H9 (cell line): ENCODE measurements at regions not wholly inside any gene's neighbourhood (a gene's known extent, or its start where the extent isn't known, plus 50 kb on each side); places are given as distances from the start of the nearest gene placed in this dataset.

Experiments used
- DNase-seq: peaks from one replicate; pipeline ENCODE4 v3.0.0-alpha.2; 2017
- H2AFZ ChIP-seq: one replicate; pipeline ENCODE4 v1.6.1; 2013; ENCODE audit warnings: mild to moderate bottlenecking, low read length, control low read depth, moderate library complexity
- H2AK5ac ChIP-seq: 2 replicates; pipeline ENCODE4 v1.6.1; 2013; ENCODE audit warnings: low read length, control low read depth, mixed read lengths; ENCODE audit not compliant: insufficient read length
- H2BK120ac ChIP-seq: one replicate; pipeline ENCODE4 v1.6.1; 2013; ENCODE audit warnings: low read depth, mild to moderate bottlenecking, low read length, control low read depth, inconsistent platforms; ENCODE audit not compliant: poor library complexity, severe bottlenecking
- H2BK12ac ChIP-seq: 2 replicates; pipeline ENCODE4 v1.6.1; 2013; ENCODE audit warnings: low read length, control low read depth, mixed read lengths, low read depth; ENCODE audit not compliant: insufficient read length
- H2BK15ac ChIP-seq: 2 replicates; pipeline ENCODE4 v1.6.1; 2013; ENCODE audit warnings: low read depth, low read length, control low read depth
- H2BK20ac ChIP-seq: one replicate; pipeline ENCODE4 v1.6.1; 2013; ENCODE audit warnings: low read depth, mild to moderate bottlenecking, low read length, control low read depth, inconsistent platforms; ENCODE audit not compliant: poor library complexity, severe bottlenecking
- H2BK5ac ChIP-seq: 2 replicates; pipeline ENCODE4 v1.6.1; 2013; ENCODE audit warnings: low read length, control low read depth, mixed read lengths; ENCODE audit not compliant: insufficient read length
- H3K14ac ChIP-seq: 2 replicates; pipeline ENCODE4 v1.6.1; 2013; ENCODE audit warnings: low read length, control low read depth; ENCODE audit not compliant: insufficient read depth
- H3K18ac ChIP-seq: 2 replicates; pipeline ENCODE4 v1.6.1; 2013; ENCODE audit warnings: low read depth, mild to moderate bottlenecking, mixed read lengths, low read length, control low read depth; ENCODE audit not compliant: insufficient read length
- H3K23ac ChIP-seq: 2 replicates; pipeline ENCODE4 v1.6.1; 2013; ENCODE audit warnings: low read length, control low read depth, mixed read lengths, low read depth; ENCODE audit not compliant: insufficient read length
- H3K23me2 ChIP-seq: 2 replicates; pipeline ENCODE4 v1.6.1; 2013; ENCODE audit warnings: low read depth, mild to moderate bottlenecking, mixed read lengths, low read length, control low read depth; ENCODE audit not compliant: insufficient read length, poor library complexity, severe bottlenecking
- H3K27ac ChIP-seq: 2 replicates; pipeline ENCODE4 v1.5.1; 2013; ENCODE audit warnings: low read length, control low read depth, mixed read lengths, low read depth; ENCODE audit not compliant: insufficient read length
- H3K27me3 ChIP-seq: 2 replicates; pipeline ENCODE4 v1.6.1; 2013; ENCODE audit warnings: low read length, control low read depth, inconsistent platforms; ENCODE audit not compliant: insufficient read depth
- H3K4ac ChIP-seq: 2 replicates; pipeline ENCODE4 v1.6.1; 2013; ENCODE audit warnings: low read depth, mild to moderate bottlenecking, control low read depth, inconsistent platforms, low read length, moderate library complexity
- H3K4me1 ChIP-seq: 2 replicates; pipeline ENCODE4 v1.6.1; 2013; ENCODE audit warnings: low read length, control low read depth, inconsistent platforms; ENCODE audit not compliant: insufficient read depth
- H3K4me2 ChIP-seq: 2 replicates; pipeline ENCODE4 v1.6.1; 2013; ENCODE audit warnings: low read length, control low read depth, mixed read lengths; ENCODE audit not compliant: insufficient read length, insufficient read depth
- H3K56ac ChIP-seq: 2 replicates; pipeline ENCODE4 v1.6.1; 2013; ENCODE audit warnings: low read depth, mild to moderate bottlenecking, mixed read lengths, low read length, control low read depth; ENCODE audit not compliant: insufficient read length
- H3K79me1 ChIP-seq: 2 replicates; pipeline ENCODE4 v1.6.1; 2013; ENCODE audit warnings: low read depth, mild to moderate bottlenecking, moderate library complexity, low read length, control low read depth, inconsistent platforms; ENCODE audit not compliant: insufficient read depth, poor library complexity, severe bottlenecking
- H3K79me2 ChIP-seq: 2 replicates; pipeline ENCODE4 v1.6.1; 2013; ENCODE audit warnings: low read length, control low read depth, inconsistent platforms; ENCODE audit not compliant: insufficient read depth
- H3K9ac ChIP-seq: 2 replicates; pipeline ENCODE4 v1.6.1; 2013; ENCODE audit warnings: low read length, control low read depth, mixed read lengths; ENCODE audit not compliant: insufficient read length; ENCODE audit errors: extremely low read depth
- H3K9me3 ChIP-seq: one replicate; pipeline ENCODE4 v1.6.1; 2013; ENCODE audit warnings: low read depth, low read length, inconsistent platforms; ENCODE audit not compliant: control insufficient read depth
- H3T11ph ChIP-seq: one replicate; pipeline ENCODE4 v1.6.1; 2013; ENCODE audit warnings: mild to moderate bottlenecking, low read length, control low read depth, inconsistent platforms
- H4K20me1 ChIP-seq: one replicate; pipeline ENCODE4 v1.6.1; 2013; ENCODE audit not compliant: control insufficient read depth, insufficient read length, insufficient read depth
- H4K5ac ChIP-seq: 2 replicates; pipeline ENCODE4 v1.6.1; 2013; ENCODE audit warnings: low read depth, mild to moderate bottlenecking, mixed read lengths, low read length, control low read depth; ENCODE audit not compliant: insufficient read length
- H4K8ac ChIP-seq: replicated peaks from 2 replicates; pipeline ENCODE4 v1.6.1; 2013; ENCODE audit warnings: low read length, control low read depth, mixed read lengths, low read depth; ENCODE audit not compliant: insufficient read length
- H4K91ac ChIP-seq: 2 replicates; pipeline ENCODE4 v1.6.1; 2013; ENCODE audit warnings: low read depth, mild to moderate bottlenecking, moderate library complexity, mixed read lengths, low read length, control low read depth; ENCODE audit not compliant: insufficient read length
- H3K27ac Mint-ChIP-seq, 3 experiments: 2 replicates in 2 of 3; 3 replicates in 1 of 3; pipeline ENCODE4 v1.8.0; 2020 to 2021; ENCODE audit warnings: mixed read lengths in 3 of 3, mild to moderate bottlenecking in 1 of 3, moderate library complexity in 1 of 3
- H3K27me3 Mint-ChIP-seq: 2 replicates; pipeline ENCODE4 v1.8.0; 2021; ENCODE audit warnings: low read depth, mild to moderate bottlenecking, moderate library complexity, mixed read lengths
- H3K36me3 Mint-ChIP-seq, 3 experiments: 2 replicates in 2 of 3; 3 replicates in 1 of 3; pipeline ENCODE4 v1.8.0; 2020 to 2021; ENCODE audit warnings: low read depth in 3 of 3, mixed read lengths in 3 of 3; ENCODE audit not compliant: insufficient read depth in 1 of 3
- H3K4me1 Mint-ChIP-seq, 2 experiments: 2 replicates each; pipeline ENCODE4 v1.8.0; 2020; ENCODE audit warnings: mixed read lengths in 2 of 2
- H3K4me3 Mint-ChIP-seq, 2 experiments: 2 replicates in 1 of 2; 3 replicates in 1 of 2; pipeline ENCODE4 v1.8.0; 2020 to 2021; ENCODE audit warnings: mild to moderate bottlenecking in 2 of 2, mixed read lengths in 2 of 2, moderate library complexity in 1 of 2
- H3K9me3 Mint-ChIP-seq, 2 experiments: 2 replicates in 1 of 2; 3 replicates in 1 of 2; pipeline ENCODE4 v1.8.0; 2020; ENCODE audit warnings: mild to moderate bottlenecking in 2 of 2, mixed read lengths in 2 of 2, moderate library complexity in 1 of 2
- CTCF ChIP-seq: fragments of 200-600 bp; sonication (generic); conservative IDR thresholded peaks from 3 replicates; pipeline ENCODE4 v1.8.0; 2021; ENCODE audit warnings: antibody characterized with exemption, mild to moderate bottlenecking

DNA sequence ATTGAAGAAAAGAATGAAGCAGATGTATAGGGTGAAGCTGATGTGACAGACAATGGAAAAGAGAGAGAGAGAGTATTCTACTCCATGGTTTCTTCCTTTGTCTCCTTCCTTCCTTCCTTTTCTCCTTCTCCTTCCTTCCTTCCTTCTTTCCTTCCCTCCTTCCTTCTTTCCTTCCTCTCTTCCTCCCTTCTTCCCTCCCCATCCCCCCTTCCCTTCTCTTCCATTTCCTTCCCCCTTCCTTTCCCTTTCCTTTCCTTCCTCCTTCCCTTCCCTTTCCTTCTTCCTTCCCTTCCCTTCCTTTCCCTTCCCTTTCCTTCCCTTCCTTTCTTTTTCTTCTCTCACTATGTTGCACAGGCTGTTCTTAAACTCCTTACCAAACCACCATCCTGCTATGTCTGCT, 55.7 kb upstream of the GPR139 start:
- peaks cover 7 to 15% of the 10 kb centered on the region in 2 experiments; a peak in 4 of 5 replicates for H3K9me3 Mint-ChIP-seq
- Histone ChIP-seq H4K8ac (no peak overlapping the region), H3K23me2 (no peaks in the 10 kb centered on the region), H2BK120ac (no peak overlapping the region), H3K9me3 (no peaks in the 10 kb centered on the region), H2BK12ac (no peak overlapping the region), H3K23ac (no peak overlapping the region), H3K79me2 (no peaks in the 10 kb centered on the region), H2AK5ac (no peak overlapping the region), H3K4ac (no peak overlapping the region), H3K18ac (no peak overlapping the region), H3K27me3 (no peaks in the 10 kb centered on the region), H3K9ac (no peak overlapping the region), H3K4me2 (no peak overlapping the region), H4K91ac (no peak overlapping the region), H4K20me1 (no peaks in the 10 kb centered on the region), H2BK15ac (no peak overlapping the region), H3K4me1 (no peaks in the 10 kb centered on the region), H2AFZ (no peak overlapping the region), H3K56ac (no peak overlapping the region), H3K14ac (no peak overlapping the region), H3K27ac (no peak overlapping the region), H3K79me1 (no peaks in the 10 kb centered on the region), H3T11ph (no peak overlapping the region), H4K5ac (no peak overlapping the region), H2BK5ac (no peak overlapping the region), H2BK20ac (no peak overlapping the region)
- no peak overlapping the region for H3K4me3 Mint-ChIP-seq
- H3K4me1 Mint-ChIP-seq, result peaks cover 5% of the 10 kb centered on the region in 2 experiments; a peak in 3 of 4 replicates
- peaks cover 0 to 15% (median 1%) of the 10 kb centered on the region in 3 experiments; a peak in 3 of 7 replicates for H3K36me3 Mint-ChIP-seq
- DNase-seq, result no peak
- peaks cover 1% of the 10 kb centered on the region; the same call in 1 of the 2 replicates for H3K27me3 Mint-ChIP-seq
- no peak overlapping the region for H3K27ac Mint-ChIP-seq
- no peak for TF ChIP-seq CTCF
